ENCODE measurements at regions not wholly inside any gene's neighbourhood (a gene's known extent, or its start where the extent isn't known, plus 50 kb on each side); places are given as distances from the start of the nearest gene placed in this dataset.

DNA sequence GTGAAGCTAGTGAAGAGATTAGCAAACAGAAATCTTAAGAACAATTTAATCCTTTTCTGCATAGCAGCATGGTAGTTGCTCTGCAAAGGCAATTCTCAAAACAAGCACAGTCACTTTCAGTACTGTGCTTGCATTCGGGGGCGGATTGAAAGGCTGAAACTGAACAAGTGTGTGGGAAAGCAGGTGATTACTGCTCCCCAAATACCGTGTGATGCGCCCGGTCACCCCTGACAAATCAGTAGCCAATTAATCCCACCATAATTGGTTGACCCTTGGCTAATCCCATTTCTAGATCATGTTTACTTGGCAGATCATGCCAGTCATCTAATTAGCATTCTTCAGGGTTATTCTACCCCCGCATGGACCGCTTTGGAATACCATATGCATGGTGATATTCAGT is 76.5 kb upstream of the ADRB1 start:
- Histone ChIP-seq H2AFZ (ENCODE audit: low read length) (peak overlapping the region; percentile 35), H3K4me1 (ENCODE audit: insufficient read depth, low read length, poor library complexity, severe bottlenecking) (peaks cover 69% of the 10 kb centered on the region), H3K9me2 (replicated peaks; ENCODE audit: low read depth, low read length) (no peaks in the 10 kb centered on the region)

DNA sequence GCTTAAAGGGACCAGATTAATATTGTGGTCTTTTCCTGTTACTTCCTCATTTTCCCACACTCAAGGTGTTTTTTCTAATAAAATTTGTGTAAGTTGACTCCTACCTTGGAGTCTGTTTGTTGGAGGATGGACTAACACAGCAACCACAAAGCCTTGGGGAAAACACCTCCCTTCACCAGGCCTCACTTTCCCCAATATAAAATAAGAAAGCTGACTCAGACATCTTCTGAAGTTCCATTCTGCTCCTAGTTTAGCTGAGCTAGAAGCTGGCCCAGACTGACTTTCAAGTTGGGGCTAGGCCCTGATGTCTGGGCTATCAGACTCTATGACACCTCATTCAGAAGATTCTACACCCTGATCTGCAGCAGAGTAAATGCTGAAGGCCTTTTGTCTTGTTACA is 73.0 kb upstream of the ADRB1 start:
- Histone ChIP-seq H3K4me3 (ENCODE audit: low read length, poor library complexity, severe bottlenecking) (no peak overlapping the region), H2AFZ (ENCODE audit: low read length) (no peak overlapping the region), H3K4me2 (ENCODE audit: low read depth, low read length, poor library complexity, severe bottlenecking) (peak overlapping the region; percentile 16), H3F3A (ENCODE audit: low read depth) (no peaks in the 10 kb centered on the region), H3K79me2 (ENCODE audit: insufficient read depth, low read length) (no peaks in the 10 kb centered on the region), H3K9ac (ENCODE audit: low read depth, low read length, poor library complexity, severe bottlenecking) (peak overlapping the region; percentile 11), H3K9me2 (replicated peaks; ENCODE audit: low read depth, low read length) (no peaks in the 10 kb centered on the region), H3K9me3 (ENCODE audit: insufficient read depth, low read depth, low read length) (no peaks in the 10 kb centered on the region; the same call in 1 of the 2 replicates), H4K20me1 (ENCODE audit: insufficient read depth, low read length, poor library complexity, severe bottlenecking) (no peaks in the 10 kb centered on the region), H3K27me3 (ENCODE audit: insufficient read depth, low read length, poor library complexity, severe bottlenecking) (no peaks in the 10 kb centered on the region), H3K4me1 (ENCODE audit: insufficient read depth, low read length, poor library complexity, severe bottlenecking) (peaks cover 40% of the 10 kb centered on the region), H3K36me3 (ENCODE audit: insufficient read depth, low read length) (no peaks in the 10 kb centered on the region)
- TF ChIP-seq, protein P1, sequence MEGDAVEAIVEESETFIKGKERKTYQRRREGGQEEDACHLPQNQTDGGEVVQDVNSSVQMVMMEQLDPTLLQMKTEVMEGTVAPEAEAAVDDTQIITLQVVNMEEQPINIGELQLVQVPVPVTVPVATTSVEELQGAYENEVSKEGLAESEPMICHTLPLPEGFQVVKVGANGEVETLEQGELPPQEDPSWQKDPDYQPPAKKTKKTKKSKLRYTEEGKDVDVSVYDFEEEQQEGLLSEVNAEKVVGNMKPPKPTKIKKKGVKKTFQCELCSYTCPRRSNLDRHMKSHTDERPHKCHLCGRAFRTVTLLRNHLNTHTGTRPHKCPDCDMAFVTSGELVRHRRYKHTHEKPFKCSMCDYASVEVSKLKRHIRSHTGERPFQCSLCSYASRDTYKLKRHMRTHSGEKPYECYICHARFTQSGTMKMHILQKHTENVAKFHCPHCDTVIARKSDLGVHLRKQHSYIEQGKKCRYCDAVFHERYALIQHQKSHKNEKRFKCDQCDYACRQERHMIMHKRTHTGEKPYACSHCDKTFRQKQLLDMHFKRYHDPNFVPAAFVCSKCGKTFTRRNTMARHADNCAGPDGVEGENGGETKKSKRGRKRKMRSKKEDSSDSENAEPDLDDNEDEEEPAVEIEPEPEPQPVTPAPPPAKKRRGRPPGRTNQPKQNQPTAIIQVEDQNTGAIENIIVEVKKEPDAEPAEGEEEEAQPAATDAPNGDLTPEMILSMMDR (conservative IDR thresholded peaks at IDR 0.05; ENCODE audit: low read length), result no peak
- no peak for TF ChIP-seq EZH2phosphoT487 (IDR thresholded peaks at IDR 0.05; ENCODE audit: borderline replicate concordance)

More for the DNA sequence above, 76.5 kb upstream of the ADRB1 start:
- Histone ChIP-seq H3K79me2 (ENCODE audit: insufficient read depth, low read length) (no peaks in the 10 kb centered on the region), H3K4me3 (ENCODE audit: low read length, poor library complexity, severe bottlenecking) (no peak overlapping the region), H3K4me2 (ENCODE audit: low read depth, low read length, poor library complexity, severe bottlenecking) (no peak overlapping the region), H3K27me3 (ENCODE audit: insufficient read depth, low read length, poor library complexity, severe bottlenecking) (no peaks in the 10 kb centered on the region), H3K36me3 (ENCODE audit: insufficient read depth, low read length) (no peaks in the 10 kb centered on the region), H3K9ac (ENCODE audit: low read depth, low read length, poor library complexity, severe bottlenecking) (no peak overlapping the region), H3F3A (ENCODE audit: low read depth) (peaks cover 5% of the 10 kb centered on the region), H3K9me3 (ENCODE audit: insufficient read depth, low read depth, low read length) (no peaks in the 10 kb centered on the region; the same call in 1 of the 2 replicates), H4K20me1 (ENCODE audit: insufficient read depth, low read length, poor library complexity, severe bottlenecking) (no peaks in the 10 kb centered on the region)
- TF ChIP-seq, protein P1 (conservative IDR thresholded peaks at IDR 0.05; ENCODE audit: low read length), result no peak
- no peak for TF ChIP-seq EZH2phosphoT487 (IDR thresholded peaks at IDR 0.05; ENCODE audit: borderline replicate concordance)

DNA sequence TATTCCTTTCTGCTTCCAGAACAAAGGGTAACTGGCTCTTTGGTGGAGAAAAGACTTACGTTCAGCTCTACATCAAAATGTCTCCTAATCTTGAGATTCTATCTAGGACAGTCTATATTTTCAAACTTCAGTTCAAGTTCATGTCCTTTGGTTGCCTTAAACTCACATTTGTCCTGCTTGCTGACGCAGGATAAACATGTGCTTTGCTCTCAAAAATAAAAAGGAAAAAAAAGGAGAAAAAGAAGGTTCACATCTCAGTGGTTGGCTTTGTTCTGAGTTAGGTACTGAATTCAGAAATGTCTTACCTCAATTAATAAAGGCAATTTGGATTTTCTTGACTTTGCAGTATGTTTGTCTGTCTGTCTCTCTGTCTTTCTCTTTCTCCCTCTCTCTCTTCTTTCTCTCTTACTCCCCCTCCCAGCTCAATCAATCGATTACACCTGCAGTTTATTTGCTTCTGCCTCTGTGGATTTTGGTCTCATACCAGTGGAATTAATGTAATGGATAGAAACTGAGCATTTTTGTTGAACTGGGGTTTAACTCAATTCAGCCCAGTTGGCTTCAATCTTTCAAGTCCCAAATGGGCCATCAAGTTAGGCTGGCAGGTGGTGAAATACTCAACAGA is 72.2 kb upstream of the ADRB1 start:
- peak overlapping the region; percentile 11 for H3K9ac ChIP-seq (ENCODE audit: low read depth, low read length, poor library complexity, severe bottlenecking)
- H3K4me1 ChIP-seq (ENCODE audit: insufficient read depth, low read length, poor library complexity, severe bottlenecking), result peaks cover 37% of the 10 kb centered on the region
- H3K36me3 ChIP-seq (ENCODE audit: insufficient read depth, low read length), result no peaks in the 10 kb centered on the region
- H3K4me2 ChIP-seq (ENCODE audit: low read depth, low read length, poor library complexity, severe bottlenecking), result peak overlapping the region; percentile 16
- H3K4me3 ChIP-seq (ENCODE audit: low read length, poor library complexity, severe bottlenecking), result no peak overlapping the region
- no peaks in the 10 kb centered on the region; the same call in 1 of the 2 replicates for H3K9me3 ChIP-seq (ENCODE audit: insufficient read depth, low read depth, low read length)
- H3F3A ChIP-seq (ENCODE audit: low read depth), result no peaks in the 10 kb centered on the region
- H3K79me2 ChIP-seq (ENCODE audit: insufficient read depth, low read length), result no peaks in the 10 kb centered on the region
- TF ChIP-seq EZH2phosphoT487 (IDR thresholded peaks at IDR 0.05; ENCODE audit: borderline replicate concordance), result no peak
- TF ChIP-seq, protein P1 (conservative IDR thresholded peaks at IDR 0.05; ENCODE audit: low read length), result no peak
- no peaks in the 10 kb centered on the region for H3K27me3 ChIP-seq (ENCODE audit: insufficient read depth, low read length, poor library complexity, severe bottlenecking)
- no peak overlapping the region for H2AFZ ChIP-seq (ENCODE audit: low read length)
- no peaks in the 10 kb centered on the region for H4K20me1 ChIP-seq (ENCODE audit: insufficient read depth, low read length, poor library complexity, severe bottlenecking)
- no peaks in the 10 kb centered on the region for H3K9me2 ChIP-seq (replicated peaks; ENCODE audit: low read depth, low read length)
